GM18909 (cell line): ENCODE measurements at regions not wholly inside any gene's neighbourhood (a gene's known extent, or its start where the extent isn't known, plus 50 kb on each side); places are given as distances from the start of the nearest gene placed in this dataset.

ENCODE experiments used
- ATAC-seq: cut with Tn5 transposase; IDR thresholded peaks from one replicate; pipeline ENCODE4 v1.9.1; 2021; ENCODE audit warnings: mild to moderate bottlenecking; ENCODE audit not compliant: unreplicated experiment, poor library complexity

DNA sequence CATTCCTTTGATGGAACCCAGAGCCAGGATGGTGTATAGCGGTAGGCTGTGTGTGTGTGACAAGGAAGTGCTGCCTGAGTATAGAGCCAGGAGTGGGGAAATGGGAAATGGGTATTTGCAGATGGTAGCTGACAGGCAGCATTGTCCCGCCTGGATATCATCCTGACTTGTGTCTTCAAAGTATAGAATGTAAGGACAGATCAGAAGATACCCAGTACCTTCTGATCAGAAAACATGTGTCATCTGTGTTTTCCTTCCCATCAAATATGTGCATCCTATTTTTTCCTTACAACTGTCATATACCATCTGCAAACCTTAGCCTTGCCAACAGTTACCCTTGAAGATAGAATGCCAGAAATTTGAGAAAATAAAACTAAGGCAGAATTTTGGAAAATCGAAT lies 146.2 kb upstream of the CBLB start:
- no peak for ATAC-seq

DNA sequence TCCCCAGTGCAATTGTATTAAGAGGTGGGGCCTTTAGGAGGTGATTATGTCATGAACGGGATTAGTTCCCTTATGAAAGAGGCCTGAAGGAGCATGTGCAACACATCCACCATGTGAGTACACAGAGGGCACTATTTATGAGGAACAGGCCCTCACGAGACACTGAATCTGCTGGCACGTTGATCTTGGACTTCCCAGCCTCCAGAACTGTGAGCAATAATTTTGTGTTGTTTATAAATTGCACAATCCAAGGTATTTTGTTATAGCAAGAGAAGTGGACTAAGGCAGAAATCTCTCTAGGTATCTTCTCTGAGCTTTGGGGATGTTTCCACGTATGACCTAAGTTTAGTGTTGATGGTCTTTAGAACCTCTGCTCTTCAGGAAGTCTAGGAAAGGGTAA lies 149.3 kb upstream of the CBLB start:
- ATAC-seq: no peak

DNA sequence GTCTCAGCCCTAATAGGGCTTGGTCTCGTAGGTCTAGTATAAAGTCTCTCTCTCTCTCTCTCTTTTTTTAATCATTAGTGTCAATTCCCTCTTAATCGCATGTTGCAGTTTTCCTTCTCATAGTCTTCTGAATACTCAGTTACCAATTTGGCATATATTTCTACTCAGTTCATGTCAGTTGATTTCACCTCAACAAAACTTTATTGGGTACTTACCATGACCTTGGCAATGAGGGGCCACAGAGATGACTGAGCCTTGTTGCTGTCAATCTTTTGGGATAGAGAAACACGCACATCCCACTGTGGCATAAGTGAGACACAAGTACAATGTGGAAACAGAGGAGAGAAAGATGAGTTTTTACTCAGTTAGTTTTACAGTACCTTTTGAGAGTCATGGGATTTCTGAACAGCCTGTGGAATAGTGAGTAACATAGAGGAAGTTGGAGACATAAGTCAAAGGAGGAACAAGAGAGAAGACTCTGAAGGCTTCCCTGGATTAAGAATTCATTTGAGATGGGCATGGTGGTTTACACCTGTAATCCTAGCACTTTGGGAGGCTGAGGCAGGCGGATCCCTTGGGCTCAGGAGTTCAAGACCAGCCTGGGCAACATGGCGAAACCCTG lies 150.2 kb upstream of the CBLB start:
- no peak for ATAC-seq

DNA sequence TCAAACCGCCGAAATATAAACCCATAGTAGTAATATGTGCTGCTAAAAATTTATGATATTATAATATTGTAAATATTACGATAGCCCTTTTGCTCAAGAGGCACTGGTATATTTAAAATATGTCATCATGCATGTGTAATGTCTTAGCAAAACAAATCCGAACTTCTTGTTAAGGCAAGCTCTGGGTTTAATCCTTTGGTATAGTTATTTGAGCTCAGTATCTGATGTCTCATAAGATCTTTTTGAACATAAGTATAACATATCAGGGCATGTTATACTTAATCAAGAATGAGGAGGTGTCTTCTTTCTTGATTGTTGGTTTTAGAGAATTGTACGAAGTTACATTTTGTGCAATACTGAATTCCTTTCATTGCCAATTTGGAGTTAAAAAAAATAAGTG lies 154.1 kb upstream of the CBLB start:
- ATAC-seq: no peak

DNA sequence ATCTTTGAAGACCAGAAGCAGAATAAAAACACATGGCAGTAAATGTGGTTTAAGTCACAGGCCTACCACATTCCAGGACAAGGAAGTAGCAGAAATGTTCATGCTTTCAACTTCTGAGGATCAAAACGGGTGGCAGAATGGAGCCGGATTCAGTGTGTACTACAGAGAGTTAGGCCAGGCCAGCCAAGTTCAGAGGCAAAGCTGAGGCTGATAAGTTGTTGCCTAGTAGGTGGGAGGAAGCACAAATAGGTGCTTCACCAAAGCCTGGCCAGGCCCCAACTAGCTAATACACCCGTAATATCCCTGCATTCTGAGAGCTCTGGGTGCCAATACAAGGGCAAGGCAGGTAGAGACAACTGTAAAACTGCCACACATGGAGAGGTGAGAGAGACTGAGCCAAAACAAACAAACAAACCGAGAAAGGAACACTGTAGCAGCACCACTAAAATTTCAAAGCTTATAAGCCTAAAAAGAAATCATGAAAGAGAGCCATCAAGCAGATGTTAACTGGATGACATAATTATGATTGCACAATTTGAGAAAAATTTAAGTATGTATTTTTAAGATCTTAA lies 156.4 kb upstream of the CBLB start:
- ATAC-seq: no peak

DNA sequence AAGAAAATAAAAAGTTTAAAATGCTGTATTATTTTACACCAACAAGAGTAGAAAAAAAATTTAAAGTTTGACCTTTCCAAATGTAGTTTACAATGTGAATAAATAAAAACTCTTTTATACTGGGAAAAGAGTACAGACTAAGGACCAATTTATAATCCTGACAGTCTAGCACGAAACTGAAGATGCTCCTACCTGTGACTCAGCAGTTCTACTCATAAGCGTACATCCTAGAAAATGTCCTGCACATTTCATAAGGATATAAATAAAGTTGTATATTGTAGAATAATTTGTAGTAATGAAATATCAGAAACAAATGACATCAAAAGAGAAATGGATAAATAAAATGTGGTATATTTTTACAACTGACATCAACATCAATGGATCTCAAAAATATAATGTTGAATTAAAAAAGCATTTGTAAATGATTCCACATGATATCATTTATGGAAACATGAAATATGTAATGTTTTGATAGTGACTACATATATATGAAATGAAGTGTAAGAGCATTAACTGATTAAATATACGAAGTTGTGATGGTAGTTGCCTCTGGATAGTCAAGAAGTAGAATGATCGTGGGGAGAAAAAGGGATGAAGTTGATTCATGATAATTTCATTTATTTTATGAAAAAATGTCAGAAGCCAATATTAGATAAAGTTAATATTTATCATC lies 161.3 kb upstream of the CBLB start:
- no peak for ATAC-seq

DNA sequence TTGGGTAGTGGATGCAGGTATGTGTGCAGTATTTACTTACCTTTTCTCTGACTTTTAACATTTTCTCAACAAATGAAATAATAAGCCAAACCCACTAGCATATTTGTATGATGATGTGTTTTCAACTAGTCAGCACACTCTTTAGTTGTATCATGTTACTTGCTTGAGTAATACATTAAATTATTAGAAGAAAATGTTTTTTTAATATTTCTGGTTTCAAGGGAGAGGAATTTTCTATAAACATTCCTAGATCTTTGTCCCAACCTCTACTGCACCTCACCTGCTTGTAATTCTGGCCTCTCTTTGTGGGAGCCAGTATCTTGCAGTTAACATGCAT lies 161.8 kb upstream of the CBLB start:
- no peak for ATAC-seq

DNA sequence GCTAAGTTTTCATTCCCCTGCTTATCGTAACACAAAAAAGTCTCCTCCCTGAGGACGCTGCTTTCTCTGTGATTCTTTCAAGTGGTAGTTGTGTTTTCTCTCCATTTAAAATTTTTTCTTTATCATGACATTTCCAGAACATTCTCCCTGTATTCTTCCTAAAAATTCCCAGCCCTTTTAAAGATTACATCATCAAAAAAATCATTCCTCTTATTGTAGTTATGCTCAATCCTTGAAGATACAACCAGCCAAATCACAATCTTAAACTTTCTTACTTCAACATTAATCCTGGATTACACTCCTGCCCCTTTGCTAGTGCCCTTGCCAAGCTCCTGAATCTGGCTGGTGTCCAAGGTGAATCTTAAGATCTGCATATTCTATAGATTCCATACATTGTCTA lies 163.7 kb upstream of the CBLB start:
- ATAC-seq: no peak

DNA sequence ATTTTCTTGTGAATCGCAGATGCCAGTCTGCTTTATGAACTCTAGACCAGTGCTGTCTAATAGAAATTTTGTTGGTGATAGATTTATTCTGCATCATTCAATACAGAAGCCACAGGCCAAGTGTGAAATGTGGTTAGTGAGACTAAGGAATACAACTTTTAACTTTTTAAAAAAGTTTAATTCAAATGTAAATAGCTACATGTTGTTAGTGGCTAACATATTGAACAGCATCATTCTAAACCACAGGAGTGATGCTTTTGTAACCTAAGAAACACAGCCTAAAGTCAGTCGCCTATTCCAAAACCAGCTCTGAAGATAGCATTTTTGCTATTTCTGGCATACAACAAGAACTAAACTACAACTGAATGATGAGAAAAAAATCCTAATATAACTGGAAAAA lies 164.8 kb upstream of the CBLB start:
- no peak for ATAC-seq

DNA sequence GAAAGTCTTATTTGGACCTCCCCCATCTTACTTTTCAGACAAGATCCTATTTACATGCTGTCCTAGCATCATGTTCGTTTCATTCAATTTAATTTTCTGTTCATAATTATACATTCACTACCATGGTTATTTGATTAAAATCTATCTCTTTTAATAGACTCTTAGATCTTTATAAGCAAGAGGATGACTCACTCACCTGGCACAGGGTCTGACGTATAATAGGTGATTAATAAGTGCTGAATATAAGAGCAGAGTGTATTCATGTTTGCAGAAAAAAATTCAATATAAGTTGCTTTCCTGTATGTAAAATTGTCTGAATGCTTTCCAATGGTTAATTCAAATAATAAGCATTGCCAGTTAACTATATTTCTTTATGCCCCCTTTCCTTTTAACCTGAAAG lies 165.5 kb upstream of the CBLB start:
- ATAC-seq: no peak

DNA sequence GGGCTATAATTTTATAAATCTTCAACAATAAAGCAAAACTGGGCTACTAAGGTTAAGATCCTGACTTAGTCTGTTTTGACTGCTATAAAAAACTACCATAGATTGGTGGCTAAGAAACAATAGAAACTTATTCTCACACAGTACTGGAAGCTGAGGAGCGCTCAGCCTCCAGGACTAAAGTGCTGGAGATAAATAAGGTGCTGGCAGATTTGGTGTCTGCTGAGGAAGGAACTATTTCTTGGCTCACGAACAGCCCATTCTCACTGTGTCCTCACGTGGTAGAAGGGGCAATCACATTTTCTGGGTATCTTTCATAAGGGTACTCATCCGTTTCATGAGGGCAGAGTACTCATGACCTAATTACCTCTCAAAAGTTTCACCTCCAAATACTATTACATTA lies 166.8 kb upstream of the CBLB start:
- no peak for ATAC-seq

DNA sequence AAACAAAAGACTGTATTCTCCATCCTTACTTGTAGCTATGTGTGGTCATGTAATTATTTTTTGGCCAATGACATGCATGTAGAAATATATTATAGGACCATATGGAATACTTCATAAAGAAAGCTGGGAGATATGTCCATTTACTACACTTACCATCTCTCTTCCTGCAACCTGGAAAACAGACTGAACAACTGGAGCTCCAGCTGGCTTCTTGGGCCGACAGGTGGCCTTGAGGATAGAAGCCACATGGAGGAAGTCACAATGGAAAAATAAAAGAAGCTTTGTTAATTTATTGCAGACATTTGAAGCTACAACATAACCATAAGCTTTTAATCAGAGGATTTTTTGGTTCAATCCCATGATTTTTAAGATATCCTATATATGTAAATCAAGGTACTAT lies 167.9 kb upstream of the CBLB start:
- no peak for ATAC-seq

DNA sequence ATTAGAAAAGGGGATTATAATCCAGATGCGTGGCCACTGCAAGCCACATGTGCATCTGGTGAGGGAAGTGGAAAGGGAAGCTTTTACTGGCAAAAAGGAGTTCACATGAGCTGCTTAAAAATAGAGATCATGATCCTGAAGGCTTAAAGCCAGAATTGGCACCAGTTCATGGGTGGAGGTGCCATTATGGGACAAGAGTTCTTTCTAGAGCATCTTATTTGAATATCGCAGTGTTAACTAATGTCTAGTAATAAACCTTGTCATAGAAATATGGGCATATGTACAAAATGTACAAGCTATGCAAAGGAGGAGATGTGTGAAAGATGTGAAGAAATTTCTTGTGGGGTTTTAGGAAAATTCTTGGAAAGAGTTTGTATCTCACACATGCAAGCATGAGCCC lies 178.4 kb upstream of the CBLB start:
- no peak for ATAC-seq

DNA sequence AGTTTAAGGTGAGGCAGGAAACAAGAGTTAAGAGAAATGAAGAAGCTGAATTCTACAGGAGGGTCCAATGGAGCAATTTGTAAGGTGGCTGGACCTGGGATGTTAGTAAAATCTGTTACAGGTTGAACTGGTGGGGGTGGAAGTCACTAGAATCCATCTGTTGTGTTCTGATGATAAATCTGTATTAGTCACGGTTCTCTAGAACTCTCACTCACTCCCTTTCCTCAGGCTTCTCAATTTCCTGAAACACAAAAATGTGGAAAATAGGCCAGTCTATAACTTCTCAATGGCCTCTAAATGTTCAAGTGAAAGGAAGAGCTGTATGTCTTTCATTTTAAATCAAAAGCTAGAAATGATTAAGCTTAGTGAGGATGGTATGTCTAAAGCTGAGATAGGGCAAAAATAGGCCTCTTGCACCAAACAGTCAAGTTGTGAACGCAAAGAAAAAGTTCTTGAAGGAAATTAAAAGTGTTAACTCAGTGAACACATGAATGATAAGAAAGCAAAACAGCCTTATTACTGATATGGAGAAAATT lies 180.2 kb upstream of the CBLB start:
- no peak for ATAC-seq

DNA sequence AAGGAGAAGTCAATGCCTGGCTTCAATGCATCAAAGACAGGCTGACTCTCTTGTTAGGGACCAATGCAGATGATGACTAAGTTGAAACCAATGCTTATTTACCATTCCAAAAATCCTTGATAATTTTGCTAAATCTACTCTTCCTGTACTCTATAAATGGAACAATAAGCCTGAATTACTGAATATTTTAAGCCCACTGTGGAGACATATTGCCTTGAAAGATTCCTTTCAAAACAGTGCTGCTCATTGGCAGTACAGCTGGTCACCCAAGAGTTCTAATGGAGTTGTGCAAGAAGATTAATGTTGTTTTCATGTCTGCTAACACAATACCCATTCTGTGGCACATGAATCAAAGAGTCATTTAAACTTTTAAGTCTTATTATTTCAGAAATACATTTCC lies 181.0 kb upstream of the CBLB start:
- no peak for ATAC-seq

DNA sequence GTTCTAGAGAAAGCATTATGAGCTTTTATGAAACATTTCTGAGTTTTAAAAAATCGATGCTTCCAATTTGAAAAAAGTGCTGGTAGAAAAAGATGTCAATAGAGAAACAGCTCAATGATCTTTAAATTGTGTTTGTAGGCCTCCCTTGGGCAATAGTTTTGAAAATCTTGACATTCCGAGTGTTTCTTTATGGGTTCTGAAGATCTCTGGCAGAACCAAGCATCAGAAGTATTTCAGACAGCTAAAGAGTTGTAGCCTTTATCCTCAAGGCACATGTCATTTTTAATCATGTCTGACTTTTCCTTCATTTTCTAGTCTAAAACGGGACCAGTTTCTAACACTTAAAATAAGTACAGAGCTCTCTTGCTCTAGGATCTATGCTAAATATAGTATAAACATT lies 188.1 kb upstream of the CBLB start:
- ATAC-seq: no peak

DNA sequence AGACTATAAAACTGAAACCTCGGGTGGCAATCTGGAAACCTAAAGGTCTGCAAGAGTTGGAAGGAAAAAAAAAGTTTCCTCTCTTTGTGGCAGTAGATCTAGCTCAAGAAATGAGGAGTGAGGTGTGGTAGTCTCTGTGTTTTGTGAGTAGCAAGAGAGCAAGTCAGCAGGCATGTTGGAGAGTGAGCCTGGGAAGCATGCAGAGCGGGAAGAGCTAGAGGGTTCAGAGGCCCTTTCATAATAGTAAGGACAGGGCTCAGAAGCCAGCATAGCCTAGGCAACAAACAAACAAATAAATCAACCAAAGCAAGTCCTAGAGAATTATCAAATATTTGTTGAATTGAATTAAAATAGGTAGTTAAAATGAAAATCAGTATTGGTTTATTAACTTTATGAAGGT lies 189.7 kb upstream of the CBLB start:
- no peak for ATAC-seq

DNA sequence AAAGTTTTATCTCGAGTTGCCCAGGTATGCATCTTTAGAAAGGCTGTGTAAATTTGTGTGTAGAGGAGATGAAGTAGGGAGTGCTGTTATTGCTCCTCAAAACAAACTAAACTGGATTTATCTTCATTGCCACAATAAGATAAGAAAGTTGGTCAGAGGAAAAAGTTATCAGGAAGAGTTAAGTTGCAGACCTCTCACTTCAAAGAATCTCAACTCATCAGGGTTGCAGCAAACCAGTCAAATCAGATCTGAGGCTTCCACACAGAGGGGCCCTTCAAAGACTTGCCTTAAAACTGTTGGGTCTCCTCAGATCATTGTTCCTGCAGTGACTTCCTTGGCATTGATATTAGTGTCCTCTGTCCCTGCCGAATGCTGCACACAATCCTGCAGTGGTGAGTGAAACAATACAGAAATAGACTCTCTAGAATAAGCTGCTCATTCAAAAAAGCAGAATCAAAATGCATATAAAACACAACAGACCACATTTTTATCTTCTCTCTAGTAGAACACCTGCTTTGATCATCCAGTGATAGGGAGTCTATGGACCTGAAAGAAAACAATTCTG lies 191.2 kb upstream of the CBLB start:
- ATAC-seq: no peak

DNA sequence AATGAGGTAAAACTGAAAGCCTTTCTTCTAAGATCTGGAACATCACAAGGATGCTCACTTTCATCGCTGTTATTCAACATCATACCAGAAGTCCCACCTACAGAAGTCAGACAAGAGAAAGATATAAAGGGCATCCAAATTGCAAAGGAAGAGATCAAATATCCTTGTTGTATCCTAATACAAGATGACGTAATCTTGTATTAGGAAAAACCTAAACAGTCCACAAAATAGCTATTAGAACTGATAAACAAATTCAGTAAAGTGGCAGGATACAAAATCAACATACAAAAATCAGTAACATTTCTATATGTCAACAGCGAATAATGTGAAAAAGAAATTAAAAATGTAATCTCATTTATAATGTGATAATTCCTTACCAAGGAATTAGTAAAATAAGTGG lies 195.1 kb upstream of the CBLB start:
- ATAC-seq: no peak

DNA sequence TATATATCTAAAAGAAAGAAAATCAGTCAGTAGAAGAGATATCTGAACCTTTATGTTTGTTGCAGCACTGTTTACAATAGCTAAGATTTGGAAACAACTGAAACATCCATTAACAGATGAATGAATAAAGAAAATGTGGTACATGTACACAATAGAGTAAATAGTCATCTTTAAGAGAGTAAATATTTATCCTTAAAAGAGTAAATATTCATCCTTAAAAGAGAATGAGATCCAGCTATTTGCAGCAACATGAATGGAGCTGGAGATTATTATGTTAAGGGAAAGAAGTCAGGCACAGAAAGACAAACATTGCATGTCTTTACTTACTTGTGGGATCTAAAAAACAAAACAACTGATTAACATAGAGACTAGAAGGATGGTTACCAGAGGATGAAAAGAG lies 197.0 kb upstream of the CBLB start:
- ATAC-seq: no peak

DNA sequence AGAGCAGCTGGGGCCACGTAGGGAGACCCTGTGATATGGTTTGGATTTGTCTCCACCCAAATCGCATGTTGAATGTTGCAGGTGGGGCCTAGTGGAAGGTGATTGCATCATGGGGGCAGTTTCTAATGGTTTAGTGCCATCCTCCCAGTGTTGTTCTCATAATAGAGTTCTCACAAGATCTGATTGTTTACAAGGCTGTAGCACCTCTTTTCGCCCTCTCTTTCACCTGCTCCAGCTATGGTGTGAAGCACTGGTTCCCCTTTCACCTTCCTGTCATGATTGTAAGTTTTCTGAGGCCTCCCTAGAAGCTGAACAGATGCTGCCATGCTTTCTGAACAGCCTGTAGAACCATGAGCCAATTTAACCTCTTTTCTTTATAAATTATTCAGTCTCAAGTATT lies 198.9 kb upstream of the CBLB start:
- ATAC-seq: peak; percentile 72

DNA sequence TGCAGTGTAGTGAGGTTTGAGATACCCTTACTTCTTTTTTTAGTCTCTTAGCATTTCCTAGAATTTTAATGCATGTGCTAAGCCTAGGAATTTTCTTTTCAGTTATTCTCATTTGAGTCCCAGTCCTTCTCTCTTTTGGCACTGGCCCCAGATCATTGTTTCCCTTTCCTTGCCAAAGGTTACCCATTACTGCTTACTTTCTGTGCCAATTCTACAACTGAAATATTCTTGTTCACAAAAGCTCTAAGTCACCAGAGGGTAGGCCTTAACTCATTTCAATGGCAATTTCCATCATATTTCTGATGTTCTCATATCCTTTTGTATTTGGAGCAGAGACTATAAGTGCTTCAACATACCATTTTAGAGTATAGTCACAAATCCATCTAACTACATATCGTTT lies 199.6 kb upstream of the CBLB start:
- ATAC-seq: no peak
